ENCODE measurements at regions not wholly inside any gene's neighbourhood (a gene's known extent, or its start where the extent isn't known, plus 50 kb on each side); places are given as distances from the start of the nearest gene placed in this dataset.

DNA sequence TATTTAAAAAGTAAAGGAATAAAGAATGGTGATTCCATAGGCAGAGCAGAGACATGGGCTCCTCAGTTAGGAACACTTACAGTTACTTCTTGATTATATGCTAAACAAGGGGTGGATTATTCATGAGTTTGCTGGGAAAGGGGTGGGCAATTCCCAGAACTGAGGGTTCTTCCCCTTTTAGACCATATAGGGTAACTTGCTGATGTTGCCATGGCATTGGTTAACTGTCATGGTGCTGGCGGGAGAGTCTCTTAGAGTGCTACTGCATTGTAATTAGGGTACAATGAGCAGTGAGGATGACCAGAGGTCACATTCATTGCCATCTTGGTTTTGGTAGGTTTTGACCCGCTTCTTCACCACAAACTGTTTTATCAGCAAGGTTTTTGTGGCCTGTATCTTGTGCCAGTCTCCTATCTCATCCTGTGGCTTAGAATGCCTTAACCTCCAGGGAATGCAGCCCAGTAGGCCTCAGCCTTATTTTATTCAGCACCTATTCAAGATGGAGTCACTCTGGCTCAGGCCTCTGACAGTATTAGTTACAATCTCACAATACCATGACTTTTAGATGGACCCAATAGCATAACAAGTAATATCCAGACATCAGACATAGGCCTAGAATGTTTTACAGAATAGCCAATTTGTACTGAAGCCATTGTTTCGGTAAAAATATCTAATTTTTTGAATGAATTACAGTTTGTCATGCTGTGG is 106.8 kb downstream of the ZBTB18 start:
- DNase-seq: peak; percentile 33

DNA sequence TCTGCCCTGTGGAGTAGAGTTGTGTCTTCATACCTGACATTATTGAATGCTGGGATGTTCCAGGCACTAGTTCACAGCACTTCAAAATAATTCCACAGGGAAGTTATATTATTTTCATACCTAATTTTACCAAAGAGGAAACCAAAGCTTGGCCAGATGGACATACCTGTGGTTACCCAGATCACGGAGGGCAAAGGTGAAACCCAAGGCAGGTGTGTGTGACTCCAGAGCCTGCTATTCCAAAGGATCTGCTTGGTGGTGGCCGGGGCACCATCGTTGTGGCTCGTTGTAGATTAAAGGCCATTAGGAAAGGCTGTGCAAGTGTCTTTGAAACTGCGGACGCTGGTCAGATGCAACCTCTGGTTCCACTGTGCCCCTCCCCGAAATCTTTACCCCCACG is 108.6 kb downstream of the ZBTB18 start:
- DNase-seq: no peak

DNA sequence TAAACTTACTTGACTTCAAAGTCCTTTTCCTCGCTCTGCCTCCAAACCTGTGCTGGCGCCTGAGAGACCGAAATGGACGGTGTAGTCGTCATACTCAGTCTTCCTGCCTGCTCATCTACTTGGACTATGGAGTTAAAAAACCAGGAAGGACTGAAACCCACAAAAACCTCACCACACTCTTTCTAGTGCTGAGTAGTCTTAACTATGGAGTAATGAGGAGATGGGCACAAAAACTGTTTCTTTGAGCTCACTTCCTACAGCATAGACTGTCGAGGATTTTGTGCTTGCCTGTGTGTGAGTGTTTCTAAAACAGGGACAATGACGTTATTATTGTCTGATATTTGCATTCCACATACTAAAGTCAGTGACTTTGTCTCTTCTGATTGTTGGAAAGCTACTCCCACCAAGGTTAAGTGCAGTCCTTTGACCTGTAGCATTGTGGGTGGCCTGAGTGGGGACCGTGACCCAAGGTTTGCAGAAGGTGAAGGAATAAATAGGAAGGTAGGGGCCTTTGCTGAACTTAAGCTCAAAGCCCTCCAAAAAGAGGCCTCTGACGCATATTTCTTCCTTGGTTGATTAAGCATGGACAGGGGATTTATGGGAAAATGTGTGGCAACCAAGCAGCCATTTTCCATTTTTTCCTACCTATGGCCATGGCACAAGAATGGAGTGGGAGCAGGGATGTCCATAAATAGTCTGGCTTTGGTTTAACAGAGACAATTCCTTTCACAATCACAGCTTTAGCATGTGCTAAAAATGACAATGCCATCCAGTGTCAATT is 109.6 kb downstream of the ZBTB18 start:
- no peak for DNase-seq

DNA sequence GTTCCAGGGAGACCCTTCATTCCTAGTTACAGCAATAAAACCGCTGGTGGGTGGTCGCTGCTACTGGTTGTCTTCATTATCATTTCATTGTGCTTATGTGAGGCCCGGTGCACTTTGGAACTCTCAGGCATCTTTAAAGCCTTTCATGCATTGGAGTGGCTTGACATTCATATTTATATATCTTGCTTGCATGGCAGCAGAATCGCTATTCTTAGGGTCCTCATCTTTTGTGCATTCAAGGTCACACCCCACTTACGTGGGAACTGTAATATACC is 110.1 kb downstream of the ZBTB18 start:
- no peak for DNase-seq

DNA sequence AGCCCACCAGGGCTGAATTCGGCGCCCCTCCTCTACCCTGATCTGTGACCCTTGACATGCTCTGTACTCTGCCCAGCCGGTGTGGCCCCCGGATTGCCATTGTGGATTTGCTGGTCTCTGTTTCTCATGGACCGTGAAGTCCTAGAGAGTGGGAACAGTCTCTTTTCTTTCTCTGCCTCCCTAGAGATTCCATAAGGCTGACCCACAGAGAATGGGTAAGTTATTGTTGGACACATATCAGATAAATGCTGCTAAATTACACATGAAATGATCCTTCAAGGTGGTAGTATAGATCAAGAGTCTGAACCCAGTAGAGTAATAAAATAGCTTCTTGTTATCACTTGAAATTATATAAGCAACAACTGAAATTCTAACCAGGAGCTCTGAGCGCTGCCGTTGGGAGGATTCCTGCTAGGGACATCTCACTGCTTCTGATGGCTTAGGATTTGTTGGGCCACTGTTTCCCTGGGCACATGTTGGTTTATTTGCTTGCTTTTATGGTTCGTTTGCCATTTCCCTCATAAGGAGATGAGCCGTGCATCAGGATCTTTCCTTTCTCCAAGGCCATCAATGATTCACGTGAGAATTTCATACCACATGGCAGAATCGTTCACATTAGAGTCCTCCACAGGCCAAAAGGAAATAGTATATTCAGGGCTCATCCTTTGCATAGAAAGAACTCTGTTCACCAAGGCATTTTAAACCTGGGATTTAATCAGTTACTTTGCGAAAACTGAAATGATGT is 111.9 kb downstream of the ZBTB18 start:
- DNase-seq: no peak

DNA sequence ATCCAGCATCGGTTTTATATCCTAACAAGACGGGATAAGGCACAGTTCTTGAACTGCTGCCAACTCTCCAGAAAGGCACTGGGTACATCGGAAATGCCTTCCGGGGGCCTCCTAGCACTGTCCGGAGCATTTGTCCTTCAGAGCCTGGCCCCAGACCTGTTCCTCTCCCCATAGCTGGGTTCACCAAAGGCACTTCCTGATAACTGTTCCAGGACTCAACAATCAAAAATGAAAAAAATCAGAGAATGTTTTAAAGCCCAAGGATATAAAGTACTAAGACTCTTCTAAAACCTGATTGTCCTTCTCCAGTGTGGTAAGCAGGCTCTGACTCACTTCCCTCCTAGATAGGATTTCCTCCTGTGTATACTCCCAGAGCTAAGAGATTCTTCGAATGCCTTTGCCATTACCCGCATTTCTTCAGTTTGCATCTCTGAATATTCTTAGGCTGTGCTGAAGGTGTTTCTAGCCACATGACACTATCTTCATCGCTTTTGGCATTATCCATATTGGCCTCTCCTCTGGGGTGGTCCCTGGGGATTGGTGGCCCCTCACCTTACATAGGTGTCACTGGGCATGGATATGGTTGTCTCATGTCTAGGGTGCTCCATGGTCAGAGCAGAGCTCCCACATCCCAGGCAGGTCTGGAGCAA is 112.9 kb downstream of the ZBTB18 start:
- DNase-seq: no peak

DNA sequence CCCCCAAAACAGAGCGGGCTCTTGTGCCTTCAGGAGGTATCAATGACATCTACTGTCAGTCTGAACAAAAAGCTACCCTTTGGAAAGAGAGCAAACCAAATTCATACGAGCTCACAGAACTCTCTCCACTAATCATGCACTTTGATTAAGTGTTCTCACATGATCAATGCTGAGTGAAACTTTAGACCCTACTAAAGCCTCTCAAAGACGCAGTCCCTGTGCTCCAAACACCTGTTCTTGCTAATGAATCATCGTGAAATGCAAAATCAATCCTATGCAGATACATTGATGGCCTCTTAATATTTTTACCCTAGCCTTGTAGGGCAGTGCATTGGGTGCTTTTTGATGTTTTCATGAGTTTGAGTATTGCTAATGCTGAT is 113.4 kb downstream of the ZBTB18 start:
- no peak for DNase-seq

DNA sequence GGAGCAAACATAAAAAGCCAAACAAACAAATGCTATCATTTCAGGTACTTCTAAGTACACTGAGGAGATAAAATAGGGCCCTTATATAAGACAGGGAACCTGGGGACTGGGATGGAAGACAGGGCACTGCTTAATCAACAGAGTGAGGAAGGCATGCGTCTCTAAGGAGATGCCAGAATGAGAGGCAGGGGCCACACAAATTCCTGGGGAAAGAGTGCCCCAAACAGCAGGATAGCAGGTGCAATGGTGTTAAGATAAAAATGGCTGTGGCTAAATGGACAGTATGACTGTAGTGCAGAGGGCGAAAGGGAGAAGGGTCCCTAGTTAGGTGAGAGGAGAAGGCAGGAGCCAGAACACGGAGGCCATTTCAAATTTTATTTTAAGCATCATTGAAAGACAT is 113.9 kb downstream of the ZBTB18 start:
- DNase-seq: no peak

DNA sequence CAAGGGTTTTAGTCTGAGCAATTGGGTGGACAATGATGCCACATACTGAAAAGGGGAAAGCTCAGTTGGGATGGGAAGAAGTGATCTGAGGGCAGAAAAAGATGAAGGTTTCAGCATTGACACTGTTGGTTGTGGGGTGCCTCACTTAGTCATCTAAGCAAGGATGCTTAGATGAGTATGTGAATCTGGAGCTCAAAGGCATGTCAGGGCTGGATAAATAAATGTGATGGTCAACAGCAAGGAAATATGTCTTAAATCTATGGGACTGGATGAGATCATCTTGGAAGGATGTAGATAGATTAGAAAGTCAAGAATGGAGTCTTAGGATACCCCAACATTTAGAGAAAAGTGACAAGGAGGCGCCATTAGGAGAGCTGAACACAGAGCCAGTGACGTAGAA is 114.6 kb downstream of the ZBTB18 start:
- DNase-seq: no peak

DNA sequence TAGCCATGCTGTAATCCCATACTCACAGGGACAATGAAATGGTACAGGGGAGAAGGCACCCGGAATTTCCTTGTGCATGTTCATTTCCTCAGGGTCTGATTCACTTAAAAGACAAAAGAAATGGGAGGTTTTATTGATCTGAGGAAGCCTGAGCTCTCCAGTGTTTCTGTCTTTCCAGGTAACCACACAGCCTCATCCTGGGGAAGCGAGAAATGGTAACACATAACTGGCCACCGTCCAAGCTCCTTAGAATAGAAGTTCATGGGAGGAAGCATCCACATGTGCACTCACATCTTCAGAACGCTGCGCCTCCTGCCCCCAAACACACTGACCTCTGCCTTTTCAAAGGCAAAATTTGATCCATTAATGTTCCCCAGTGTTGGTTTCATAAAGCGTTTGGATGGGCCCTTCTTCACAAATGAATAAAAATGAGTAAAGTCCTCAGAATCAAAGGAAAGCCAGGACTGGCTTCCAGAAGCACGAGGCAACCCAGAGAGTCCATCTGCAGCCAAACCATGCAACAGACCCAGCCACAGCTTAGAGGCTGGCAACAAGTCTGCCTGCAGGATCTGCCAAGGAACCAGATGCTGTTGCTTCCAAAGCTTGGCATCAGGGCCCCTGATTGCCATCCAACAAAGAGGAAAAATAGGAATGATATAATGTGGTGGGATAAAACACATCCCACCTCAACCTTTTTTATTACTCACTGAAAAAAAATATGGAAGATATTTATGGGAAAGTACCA is 120.3 kb downstream of the ZBTB18 start:
- DNase-seq: no peak

DNA sequence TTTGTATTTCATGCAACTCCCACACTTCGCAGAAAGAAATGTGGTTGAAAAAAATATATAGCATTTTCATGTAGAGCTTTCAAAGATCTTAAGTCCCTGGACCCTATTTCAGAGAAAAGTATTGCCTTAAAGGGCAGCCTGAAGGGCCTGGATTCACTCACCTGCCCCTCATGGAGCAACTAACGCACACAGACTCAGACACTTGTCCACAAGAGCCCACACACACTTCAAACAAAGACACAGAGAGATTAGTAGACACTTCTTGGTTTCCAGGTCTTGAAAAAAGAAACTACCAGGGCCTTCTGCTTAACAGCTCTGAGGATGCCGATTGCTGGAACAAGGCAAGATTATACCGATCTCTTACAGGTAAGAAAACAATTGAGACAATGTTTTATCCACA is 122.2 kb downstream of the ZBTB18 start:
- DNase-seq: no peak

DNA sequence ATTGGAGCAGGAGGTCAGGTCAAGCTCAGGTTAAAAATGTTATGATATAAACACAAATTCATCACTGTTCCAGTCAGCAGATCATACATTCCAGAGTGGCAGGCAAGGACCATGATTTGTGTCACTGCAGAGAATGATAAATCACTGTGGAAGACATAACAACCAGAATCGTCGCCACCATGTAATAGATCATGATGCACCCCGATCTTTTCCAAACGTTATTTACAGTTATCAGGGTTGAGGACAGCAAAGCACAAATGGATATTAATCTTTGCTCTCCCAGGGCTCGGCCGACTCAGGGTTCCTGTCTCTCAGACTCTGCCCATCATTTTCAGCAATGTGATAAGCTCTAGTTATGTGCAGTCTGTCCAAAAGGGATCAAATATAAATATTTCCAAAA is 122.7 kb downstream of the ZBTB18 start:
- DNase-seq: no peak

DNA sequence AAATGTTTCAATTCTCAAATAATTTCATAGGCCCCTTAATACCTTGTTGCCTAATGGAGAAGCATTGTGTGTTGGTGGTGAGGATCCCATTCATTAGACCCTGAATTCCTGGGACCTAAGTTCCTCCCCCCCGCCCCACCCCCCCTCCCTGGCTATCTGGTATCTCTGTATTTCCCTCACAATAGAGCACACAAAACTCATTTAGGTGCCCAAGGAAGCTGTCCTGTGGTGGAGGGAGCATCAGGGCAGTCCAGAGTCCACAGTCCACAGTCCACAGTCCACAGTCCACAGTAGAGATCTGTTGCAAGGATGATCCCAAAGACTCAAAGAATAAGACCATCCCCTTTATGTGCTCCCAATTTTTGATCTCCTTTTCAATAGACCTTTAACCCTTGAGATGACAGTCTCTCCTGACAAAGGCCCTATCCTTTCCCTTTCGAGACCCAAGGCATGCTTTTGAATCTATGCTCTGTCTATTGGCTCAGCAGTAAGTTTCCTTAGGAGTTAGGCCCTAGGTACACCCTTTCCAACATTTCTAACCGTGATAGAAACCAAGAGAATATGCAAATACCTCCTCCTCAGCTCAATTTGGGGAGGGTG is 123.9 kb downstream of the ZBTB18 start:
- DNase-seq: no peak

DNA sequence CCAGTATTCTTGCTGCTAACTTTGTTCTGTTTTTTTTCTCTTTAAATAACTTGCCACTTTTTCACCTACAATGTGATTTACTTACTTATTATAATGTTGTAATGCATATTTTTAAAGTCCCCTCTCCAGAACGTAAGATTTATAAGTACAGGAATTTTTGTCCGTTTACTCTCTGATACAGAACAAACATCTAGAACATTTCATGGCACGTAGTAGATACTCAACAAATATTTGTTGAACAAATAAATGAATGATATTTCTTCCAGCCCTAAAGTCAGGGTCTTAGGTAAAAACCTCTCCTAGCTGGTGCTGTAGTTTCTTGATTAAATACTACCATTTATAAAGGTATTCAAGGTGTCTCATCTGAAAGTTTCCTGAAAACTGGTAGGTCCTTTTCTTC is 125.1 kb downstream of the ZBTB18 start:
- DNase-seq: no peak

DNA sequence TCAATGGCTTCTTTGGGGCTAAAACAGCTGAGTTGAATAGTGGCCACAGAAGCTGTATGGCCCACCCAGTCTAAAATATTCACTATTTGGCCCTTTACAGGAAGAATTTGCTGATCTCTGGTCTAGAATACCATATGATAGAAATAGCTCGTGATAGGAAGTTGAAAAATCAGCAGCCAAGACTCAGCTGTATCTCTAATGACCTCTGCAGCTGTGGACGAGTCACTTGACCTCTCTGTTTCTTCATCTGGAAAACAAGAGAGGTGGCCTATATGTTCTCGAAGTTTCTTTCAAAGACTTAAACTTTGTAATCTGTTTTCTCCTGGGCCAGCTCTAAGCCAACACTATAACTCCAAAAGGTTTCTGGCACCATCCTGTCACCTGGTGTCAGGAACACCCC is 129.2 kb downstream of the ZBTB18 start:
- no peak for DNase-seq

DNA sequence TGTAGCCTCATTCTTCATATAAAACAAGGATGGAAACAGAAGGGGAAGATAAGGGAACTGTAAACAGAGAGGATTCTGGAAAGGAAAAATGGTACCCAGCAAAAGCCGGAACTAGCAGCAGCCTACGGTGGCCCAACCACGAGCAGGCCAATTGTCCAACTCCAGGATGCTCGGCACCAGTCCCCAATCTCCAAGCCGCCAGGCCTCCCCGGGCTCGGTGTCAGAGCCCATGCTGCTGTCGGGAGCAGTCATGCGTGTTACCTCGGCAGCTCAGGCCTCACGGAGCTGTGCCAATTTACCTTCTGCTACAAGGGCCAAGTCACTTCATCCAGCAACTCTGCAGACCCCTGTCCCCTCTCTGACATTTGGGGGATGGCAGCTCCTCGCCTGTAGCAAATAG is 130.8 kb downstream of the ZBTB18 start:
- no peak for DNase-seq

DNA sequence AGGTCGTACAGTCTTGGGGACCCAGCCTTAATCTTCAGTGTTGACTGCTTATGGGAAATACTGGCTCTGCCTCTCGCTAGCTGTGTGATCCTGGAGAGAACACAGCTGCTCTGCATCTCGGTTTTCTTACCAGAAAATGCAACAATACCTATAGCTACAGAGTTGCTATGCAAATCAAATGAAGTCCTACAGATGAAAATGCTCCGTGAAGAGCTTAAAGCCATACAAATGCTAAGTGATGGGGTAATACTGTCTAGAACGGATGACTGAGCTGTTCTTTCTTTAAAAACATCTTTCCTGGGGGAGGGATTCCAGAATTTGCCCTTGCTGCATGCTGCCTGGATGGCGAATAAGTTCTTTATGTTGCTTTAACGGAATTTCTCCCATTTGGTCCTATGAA is 132.0 kb downstream of the ZBTB18 start:
- DNase-seq: no peak

DNA sequence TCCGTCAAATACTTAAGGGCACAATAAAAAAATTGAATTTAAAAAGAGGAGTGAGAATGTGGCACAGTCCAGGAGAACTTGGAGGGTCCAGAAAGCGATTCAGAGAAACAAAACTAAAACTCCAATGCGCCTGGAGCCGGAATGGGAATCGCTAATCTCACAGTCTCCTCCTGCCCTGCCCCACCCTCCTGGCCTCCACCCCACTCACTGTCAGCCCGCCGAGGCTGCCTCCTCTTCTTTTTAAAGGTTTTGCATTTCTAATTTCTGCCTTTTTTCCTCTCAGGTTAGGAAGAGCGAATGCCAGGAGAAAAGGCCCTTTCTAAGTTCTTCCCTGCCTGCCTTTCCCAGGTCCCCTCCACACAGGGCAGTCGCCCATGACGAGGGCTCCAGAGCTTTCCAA is 135.3 kb downstream of the ZBTB18 start:
- DNase-seq: no peak

DNA sequence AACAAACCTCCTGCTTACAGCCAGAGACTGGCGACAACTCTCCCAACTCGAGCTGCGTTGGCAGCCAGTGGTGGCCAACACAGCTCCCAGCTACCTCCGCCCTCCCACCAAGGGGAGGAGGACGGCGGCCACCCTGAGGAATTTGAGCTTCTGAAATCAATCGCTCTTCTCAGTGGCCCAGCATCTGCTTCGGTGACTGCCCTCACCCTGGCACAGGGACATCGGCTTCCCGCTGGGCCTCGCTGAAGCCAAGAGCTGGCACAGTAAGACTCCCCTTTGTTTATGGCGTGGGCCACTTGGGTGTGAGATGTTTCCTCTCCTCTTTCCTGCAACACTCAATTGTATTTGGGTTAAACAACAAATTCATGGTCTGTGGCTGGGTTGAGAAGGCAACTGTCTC is 136.2 kb downstream of the ZBTB18 start:
- DNase-seq: no peak

DNA sequence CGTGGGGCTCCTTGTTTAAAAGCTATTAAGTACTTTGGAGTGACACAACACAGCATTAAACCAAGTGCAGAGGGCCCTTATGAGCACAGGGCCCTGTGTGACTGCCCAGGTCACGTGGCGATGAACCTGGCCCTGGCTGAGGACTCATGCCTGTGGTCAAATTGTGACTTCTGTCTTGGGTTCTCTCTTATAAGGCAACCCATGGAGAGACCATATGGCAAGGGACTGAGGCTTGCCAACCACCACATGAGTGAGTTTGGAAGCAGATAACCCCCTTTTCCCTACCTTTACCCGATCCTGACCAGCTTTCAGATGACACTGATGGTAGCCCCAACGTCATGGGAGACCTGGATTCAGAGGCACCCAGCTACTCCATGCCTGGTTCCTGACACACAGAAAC is 140.5 kb downstream of the ZBTB18 start:
- DNase-seq: no peak

DNA sequence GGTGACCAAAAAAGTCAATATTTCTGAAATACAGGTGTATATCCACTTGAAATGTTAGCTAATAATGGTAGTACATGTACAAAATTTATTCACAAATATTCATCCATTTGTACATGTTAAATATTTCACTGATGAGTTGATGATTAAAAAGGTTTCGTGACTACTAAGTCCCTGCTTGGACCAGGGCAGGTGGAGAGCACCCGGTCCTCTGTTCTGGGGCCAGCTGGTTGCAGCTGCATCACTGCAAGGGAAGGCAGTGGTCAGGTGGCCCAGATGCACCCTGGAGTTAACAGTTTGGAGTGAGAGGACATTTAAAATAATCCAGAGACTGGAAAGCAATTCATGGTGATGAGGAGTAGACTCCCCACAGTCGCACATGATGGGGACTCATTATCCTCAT is 141.2 kb downstream of the ZBTB18 start:
- DNase-seq: no peak

DNA sequence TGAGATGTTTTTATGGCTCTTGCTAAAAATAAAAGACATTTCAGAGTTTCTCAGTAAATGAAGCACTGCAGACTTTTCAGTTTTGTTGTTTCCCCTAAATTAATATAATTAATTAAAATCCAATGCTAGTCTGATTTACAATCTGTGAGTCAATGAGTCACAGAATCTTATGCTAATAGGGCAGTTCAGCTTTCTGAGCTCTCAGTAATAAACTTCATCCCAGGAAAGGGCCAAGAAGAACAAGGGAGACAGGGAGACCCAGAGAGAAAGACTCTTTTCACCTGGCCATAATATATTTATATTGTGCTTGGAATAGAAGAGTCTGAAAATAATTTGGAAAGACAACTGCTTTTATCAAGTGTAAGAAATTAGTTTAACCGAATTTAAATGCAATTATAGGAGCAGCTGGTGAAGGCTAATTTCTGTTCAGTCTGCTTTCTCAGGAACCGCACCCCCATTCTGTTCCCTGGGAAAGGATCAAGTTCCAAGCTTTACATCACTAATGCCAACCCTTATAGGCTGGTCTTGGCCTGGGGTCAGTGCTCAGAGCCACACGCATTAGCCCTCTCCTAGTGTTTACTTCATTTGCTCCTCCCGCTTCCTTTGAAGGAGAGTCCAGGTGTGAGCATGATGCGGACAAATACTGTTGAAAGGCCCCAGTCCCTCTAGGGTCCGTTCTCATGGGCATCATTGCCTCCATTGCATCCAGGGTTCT is 145.6 kb downstream of the ZBTB18 start:
- no peak for DNase-seq
